SK-N-SH treated with all-trans-retinoic acid at 6 μM for 48 hours (cell line): ENCODE measurements at regions not wholly inside any gene's neighbourhood (a gene's known extent, or its start where the extent isn't known, plus 50 kb on each side); places are given as distances from the start of the nearest gene placed in this dataset.

Experiments used
- ARNTL ChIP-seq: fragments of 450-650 bp; formaldehyde crosslinking; IDR thresholded peaks from 2 replicates; pipeline ENCODE4 v1.5.0; 2020; ENCODE audit warnings: low read depth, mild to moderate bottlenecking, moderate library complexity, borderline replicate concordance
- CSDC2 ChIP-seq: fragments of 250-450 bp; sonication (Bioruptor Pico); IDR thresholded peaks from 2 replicates; pipeline ENCODE4 v1.5.0; 2020; ENCODE audit warnings: mild to moderate bottlenecking, moderate library complexity
- ESRRG ChIP-seq: fragments of 250-450 bp; sonication (Bioruptor Pico); IDR thresholded peaks from 2 replicates; pipeline ENCODE4 v1.6.1; 2021; ENCODE audit warnings: mild to moderate bottlenecking
- GLIS3 ChIP-seq: fragments of 250-450 bp; sonication (Bioruptor Pico); IDR thresholded peaks from 2 replicates; pipeline ENCODE4 v1.5.0; 2020; ENCODE audit warnings: mild to moderate bottlenecking, moderate library complexity
- ISL1 ChIP-seq: fragments of 250-450 bp; sonication (Bioruptor Pico); IDR thresholded peaks from 2 replicates; pipeline ENCODE4 v2.1.2; 2022; ENCODE audit warnings: mild to moderate bottlenecking, moderate library complexity
- RARB ChIP-seq: fragments of 250-450 bp; sonication (Bioruptor Pico); IDR thresholded peaks from 2 replicates; pipeline ENCODE4 v1.8.0; 2021; ENCODE audit warnings: mild to moderate bottlenecking, moderate library complexity
- TCF4 ChIP-seq: fragments of 250-450 bp; sonication (Bioruptor Pico); IDR thresholded peaks from 2 replicates; pipeline ENCODE4 v1.8.0; 2021; ENCODE audit warnings: mild to moderate bottlenecking, moderate library complexity, borderline replicate concordance
- ZFP3 ChIP-seq: fragments of 250-450 bp; sonication (Bioruptor Pico); IDR thresholded peaks from 2 replicates; pipeline ENCODE4 v1.5.0; 2020; ENCODE audit warnings: mild to moderate bottlenecking, moderate library complexity
- TF ChIP-seq, protein P1 (sequence below): fragments of 250-450 bp; sonication (Bioruptor Pico); IDR thresholded peaks from 2 replicates; pipeline ENCODE4 v1.5.0; 2020; ENCODE audit warnings: mild to moderate bottlenecking, moderate library complexity

DNA sequence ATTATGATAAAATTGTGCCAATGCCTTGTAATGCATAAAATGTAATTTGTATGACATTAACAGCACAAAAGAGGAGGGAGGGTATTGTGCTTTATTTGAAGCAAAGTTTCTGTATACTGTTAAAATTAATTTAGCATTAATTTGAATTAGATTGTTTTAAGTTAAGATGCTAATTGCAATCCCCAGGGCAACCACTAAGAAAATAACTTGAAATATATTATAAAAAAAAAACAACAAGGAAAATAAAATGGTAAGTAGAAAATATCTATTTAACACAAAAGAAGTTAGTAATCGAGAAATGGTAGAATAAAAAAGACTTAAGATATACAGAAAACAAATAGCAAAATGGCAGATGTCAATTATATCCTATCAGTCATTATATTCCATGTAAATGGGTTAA lies 131.4 kb upstream of the KAZN start:
- TF ChIP-seq ISL1 (CRISPR knock-in tag) (no peak), TCF4 (CRISPR knock-in tag) (no peak), GLIS3 (no peak), ARNTL (CRISPR knock-in tag) (no peak), RARB (CRISPR knock-in tag) (no peak), ZFP3 (no peak), CSDC2 (CRISPR knock-in tag) (no peak), ESRRG (CRISPR knock-in tag) (no peak)
- TF ChIP-seq, protein P1, sequence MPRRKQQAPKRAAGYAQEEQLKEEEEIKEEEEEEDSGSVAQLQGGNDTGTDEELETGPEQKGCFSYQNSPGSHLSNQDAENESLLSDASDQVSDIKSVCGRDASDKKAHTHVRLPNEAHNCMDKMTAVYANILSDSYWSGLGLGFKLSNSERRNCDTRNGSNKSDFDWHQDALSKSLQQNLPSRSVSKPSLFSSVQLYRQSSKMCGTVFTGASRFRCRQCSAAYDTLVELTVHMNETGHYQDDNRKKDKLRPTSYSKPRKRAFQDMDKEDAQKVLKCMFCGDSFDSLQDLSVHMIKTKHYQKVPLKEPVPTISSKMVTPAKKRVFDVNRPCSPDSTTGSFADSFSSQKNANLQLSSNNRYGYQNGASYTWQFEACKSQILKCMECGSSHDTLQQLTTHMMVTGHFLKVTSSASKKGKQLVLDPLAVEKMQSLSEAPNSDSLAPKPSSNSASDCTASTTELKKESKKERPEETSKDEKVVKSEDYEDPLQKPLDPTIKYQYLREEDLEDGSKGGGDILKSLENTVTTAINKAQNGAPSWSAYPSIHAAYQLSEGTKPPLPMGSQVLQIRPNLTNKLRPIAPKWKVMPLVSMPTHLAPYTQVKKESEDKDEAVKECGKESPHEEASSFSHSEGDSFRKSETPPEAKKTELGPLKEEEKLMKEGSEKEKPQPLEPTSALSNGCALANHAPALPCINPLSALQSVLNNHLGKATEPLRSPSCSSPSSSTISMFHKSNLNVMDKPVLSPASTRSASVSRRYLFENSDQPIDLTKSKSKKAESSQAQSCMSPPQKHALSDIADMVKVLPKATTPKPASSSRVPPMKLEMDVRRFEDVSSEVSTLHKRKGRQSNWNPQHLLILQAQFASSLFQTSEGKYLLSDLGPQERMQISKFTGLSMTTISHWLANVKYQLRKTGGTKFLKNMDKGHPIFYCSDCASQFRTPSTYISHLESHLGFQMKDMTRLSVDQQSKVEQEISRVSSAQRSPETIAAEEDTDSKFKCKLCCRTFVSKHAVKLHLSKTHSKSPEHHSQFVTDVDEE (CRISPR knock-in tag) = no peak
